ENCODE measurements at regions not wholly inside any gene's neighbourhood (a gene's known extent, or its start where the extent isn't known, plus 50 kb on each side); places are given as distances from the start of the nearest gene placed in this dataset.

- no peak overlapping the region for H3K9ac ChIP-seq (ENCODE audit: low read length)
- no peaks in the 10 kb centered on the region for H3F3A ChIP-seq (ENCODE audit: insufficient read depth, low read length)
- peaks cover 22% of the 10 kb centered on the region for H3K4me1 ChIP-seq (ENCODE audit: insufficient read depth, low read length, severe bottlenecking)
- H3K9me2 ChIP-seq (ENCODE audit: low read depth, low read length): no peaks in the 10 kb centered on the region
- H3K9me3 ChIP-seq (ENCODE audit: low read length): no peaks in the 10 kb centered on the region
- H3K27me3 ChIP-seq (ENCODE audit: insufficient read depth, low read length): no peaks in the 10 kb centered on the region
- no peaks in the 10 kb centered on the region for H3K36me3 ChIP-seq (ENCODE audit: insufficient read depth, low read length)
- no peaks in the 10 kb centered on the region for H3K79me2 ChIP-seq (ENCODE audit: insufficient read depth, low read length)
- no peak overlapping the region for H3K27ac ChIP-seq (ENCODE audit: low read depth, low read length, poor library complexity, severe bottlenecking)
- TF ChIP-seq EZH2 (IDR thresholded peaks at IDR 0.05; ENCODE audit: borderline replicate concordance, low read length) (no peak), CTCF (IDR thresholded peaks at IDR 0.05; ENCODE audit: low read length) (no peak)
- no peaks in the 10 kb centered on the region for H4K20me1 ChIP-seq (ENCODE audit: insufficient read depth, low read length)
- no peak overlapping the region for H2AFZ ChIP-seq (ENCODE audit: low read length)
- no peak overlapping the region for H3K4me3 ChIP-seq (ENCODE audit: low read depth, low read length, poor library complexity, severe bottlenecking)
- no peak overlapping the region for H3K4me2 ChIP-seq (ENCODE audit: low read length)
Measured at GRCh38 chr13:40056898-40057619, 401.6 kb downstream of the COG6 start.

- TF ChIP-seq EZH2 (IDR thresholded peaks at IDR 0.05; ENCODE audit: borderline replicate concordance, low read length): no peak
- no peak for TF ChIP-seq CTCF (IDR thresholded peaks at IDR 0.05; ENCODE audit: low read length)
- Histone ChIP-seq H3K9me3 (ENCODE audit: low read length) (no peaks in the 10 kb centered on the region), H3K4me2 (ENCODE audit: low read length) (no peak overlapping the region), H3K9me2 (ENCODE audit: low read depth, low read length) (no peaks in the 10 kb centered on the region), H3K27ac (ENCODE audit: low read depth, low read length, poor library complexity, severe bottlenecking) (no peak overlapping the region), H3K27me3 (ENCODE audit: insufficient read depth, low read length) (no peaks in the 10 kb centered on the region), H3K4me1 (ENCODE audit: insufficient read depth, low read length, severe bottlenecking) (peaks cover 22% of the 10 kb centered on the region), H3F3A (ENCODE audit: insufficient read depth, low read length) (no peaks in the 10 kb centered on the region), H3K79me2 (ENCODE audit: insufficient read depth, low read length) (no peaks in the 10 kb centered on the region), H3K9ac (ENCODE audit: low read length) (no peak overlapping the region), H3K4me3 (ENCODE audit: low read depth, low read length, poor library complexity, severe bottlenecking) (no peak overlapping the region), H4K20me1 (ENCODE audit: insufficient read depth, low read length) (no peaks in the 10 kb centered on the region), H2AFZ (ENCODE audit: low read length) (no peak overlapping the region; the same call in 1 of the 2 replicates), H3K36me3 (ENCODE audit: insufficient read depth, low read length) (no peaks in the 10 kb centered on the region)
Measured at GRCh38 chr13:40058757-40059236, 403.3 kb downstream of the COG6 start.

- Histone ChIP-seq H3K4me1 (ENCODE audit: insufficient read depth, low read length, severe bottlenecking) (peaks cover 22% of the 10 kb centered on the region), H3K4me2 (ENCODE audit: low read length) (peak overlapping the region; percentile 40; the same call in 1 of the 2 replicates), H3K9me3 (ENCODE audit: low read length) (no peaks in the 10 kb centered on the region), H3K27me3 (ENCODE audit: insufficient read depth, low read length) (no peaks in the 10 kb centered on the region), H3K36me3 (ENCODE audit: insufficient read depth, low read length) (no peaks in the 10 kb centered on the region), H3K9me2 (ENCODE audit: low read depth, low read length) (no peaks in the 10 kb centered on the region), H3K4me3 (ENCODE audit: low read depth, low read length, poor library complexity, severe bottlenecking) (no peak overlapping the region), H3K79me2 (ENCODE audit: insufficient read depth, low read length) (no peaks in the 10 kb centered on the region), H3F3A (ENCODE audit: insufficient read depth, low read length) (no peaks in the 10 kb centered on the region), H2AFZ (ENCODE audit: low read length) (peak overlapping the region; percentile 90; the same call in 1 of the 2 replicates), H3K27ac (ENCODE audit: low read depth, low read length, poor library complexity, severe bottlenecking) (peak overlapping the region; percentile 3), H3K9ac (ENCODE audit: low read length) (no peak overlapping the region; the same call in 1 of the 2 replicates), H4K20me1 (ENCODE audit: insufficient read depth, low read length) (no peaks in the 10 kb centered on the region)
- TF ChIP-seq CTCF (IDR thresholded peaks at IDR 0.05; ENCODE audit: low read length): no peak
- no peak for TF ChIP-seq EZH2 (IDR thresholded peaks at IDR 0.05; ENCODE audit: borderline replicate concordance, low read length)
Measured at GRCh38 chr13:40059540-40060232, 404.2 kb downstream of the COG6 start.
